SK-N-SH (cell line): ENCODE measurements at regions not wholly inside any gene's neighbourhood (a gene's known extent, or its start where the extent isn't known, plus 50 kb on each side); places are given as distances from the start of the nearest gene placed in this dataset.

Experiments
- CTCF ChIA-PET: fragments of 300-600, 350-600 bp; formaldehyde crosslinking; extraction: SDS; loops from one replicate; lab custom pipeline; 2021; lab: Yijun Ruan, JAX
- POLR2A ChIA-PET: fragments of 350-600 bp; sonication (Branson Sonifier 250); formaldehyde crosslinking; extraction: SDS; loops from one replicate; lab custom pipeline; 2020; ENCODE audit warnings: antibody characterized with exemption, inconsistent platforms; lab: Yijun Ruan, JAX
- DNase-seq: peaks from one replicate; pipeline ENCODE4 v3.0.0; 2012
- H2AFZ ChIP-seq: fragments of 200-600 bp; sonication (generic); 2 replicates; pipeline ENCODE4 v1.8.1; 2016; ENCODE audit warnings: antibody characterized with exemption, mild to moderate bottlenecking, low read depth
- H3F3A ChIP-seq: fragments of 200-600 bp; sonication (generic); replicated peaks from 2 replicates; pipeline ENCODE3; 2016; ENCODE audit warnings: antibody characterized with exemption, mild to moderate bottlenecking; ENCODE audit not compliant: insufficient read depth
- H3K27ac ChIP-seq, 2 experiments: fragments of 200-500 bp in 1 of 2; fragments of 200-600 bp in 1 of 2; sonication (Bioruptor generic) in 1 of 2; sonication (generic), shearing (Covaris generic) in 1 of 2; 2 replicates each; pipeline versions ENCODE4 v1.5.1 to v1.6.1; 2014 to 2016; ENCODE audit warnings: low read depth in 2 of 2, inconsistent platforms in 1 of 2, low read length in 1 of 2, mild to moderate bottlenecking in 1 of 2, mixed read lengths in 1 of 2
- H3K27me3 ChIP-seq: fragments of 200-600 bp; sonication (generic), shearing (Covaris generic); 2 replicates; pipeline ENCODE4 v1.6.1; 2016; ENCODE audit warnings: mixed run types; ENCODE audit not compliant: insufficient read depth
- H3K36me3 ChIP-seq, 2 experiments: fragments of 200-500 bp in 1 of 2; fragments of 200-600 bp in 1 of 2; sonication (Bioruptor generic) in 1 of 2; sonication (generic) in 1 of 2; replicated peaks in 1 of 2; 2 replicates each; pipeline versions ENCODE3 to v1.5.1; 2014 to 2016; ENCODE audit warnings: low read length in 1 of 2, mild to moderate bottlenecking in 1 of 2; ENCODE audit not compliant: insufficient read depth in 2 of 2, control insufficient read depth in 1 of 2
- H3K4me1 ChIP-seq, 2 experiments: fragments of 200-500 bp in 1 of 2; fragments of 200-600 bp in 1 of 2; sonication (Bioruptor generic) in 1 of 2; sonication (generic), shearing (Covaris generic) in 1 of 2; 2 replicates each; pipeline versions ENCODE4 v1.5.1 to v1.6.1; 2014 to 2016; ENCODE audit warnings: low read depth in 1 of 2, low read length in 1 of 2, mixed run types in 1 of 2; ENCODE audit not compliant: insufficient read depth in 2 of 2, control insufficient read depth in 1 of 2
- H3K4me2 ChIP-seq: fragments of 200-600 bp; sonication (generic), shearing (Covaris generic); 2 replicates; pipeline ENCODE4 v1.6.1; 2017; ENCODE audit warnings: mixed run types
- H3K4me3 ChIP-seq, 2 experiments: fragments of 200-500 bp in 1 of 2; fragments of 200-600 bp in 1 of 2; sonication (Bioruptor generic) in 1 of 2; sonication (generic), shearing (Covaris generic) in 1 of 2; 2 replicates each; pipeline versions ENCODE4 v1.5.1 to v1.8.1; 2014 to 2016; ENCODE audit warnings: low read depth in 2 of 2, inconsistent platforms in 1 of 2, low read length in 1 of 2, mild to moderate bottlenecking in 1 of 2, mixed read lengths in 1 of 2, moderate library complexity in 1 of 2
- H3K79me2 ChIP-seq: fragments of 200-600 bp; sonication (generic); 2 replicates; pipeline ENCODE4 v1.8.1; 2017; ENCODE audit warnings: mild to moderate bottlenecking; ENCODE audit not compliant: insufficient read depth
- H3K9ac ChIP-seq: fragments of 200-600 bp; sonication (generic); 2 replicates; pipeline ENCODE4 v1.6.1; 2017; ENCODE audit warnings: mixed run types
- H3K9me2 ChIP-seq: fragments of 200-600 bp; sonication (generic); 2 replicates; pipeline ENCODE4 v1.6.1; 2017; ENCODE audit warnings: mixed run types
- H3K9me3 ChIP-seq: fragments of 200-600 bp; sonication (generic); 2 replicates; pipeline ENCODE4 v1.6.1; 2017; ENCODE audit warnings: mixed run types, mild to moderate bottlenecking, moderate library complexity
- H4K20me1 ChIP-seq: fragments of 200-600 bp; sonication (generic); 2 replicates; pipeline ENCODE4 v1.6.1; 2017; ENCODE audit warnings: mild to moderate bottlenecking, mixed run types; ENCODE audit not compliant: insufficient read depth
- CHD2 ChIP-seq: fragments of 150-350 bp; IDR thresholded peaks from 2 replicates; pipeline ENCODE4 v1.6.1; 2018; ENCODE audit warnings: low read length; ENCODE audit not compliant: partially characterized antibody
- ELF1 ChIP-seq: IDR thresholded peaks from 2 replicates; pipeline ENCODE4 v1.4.0; 2012
- EP300 ChIP-seq, 2 experiments: IDR thresholded peaks; 2 replicates each; pipeline versions ENCODE4 v1.4.0 to v1.6.1; 2012; ENCODE audit warnings: borderline replicate concordance in 1 of 2, low read depth in 1 of 2, low read length in 1 of 2
- FOXM1 ChIP-seq: IDR thresholded peaks from 2 replicates; pipeline ENCODE4 v1.4.0; 2012; ENCODE audit warnings: low read depth, mild to moderate bottlenecking
- GABPA ChIP-seq: IDR thresholded peaks from 2 replicates; pipeline ENCODE4 v1.4.0; 2012; ENCODE audit warnings: low read depth, mild to moderate bottlenecking
- MEF2A ChIP-seq: IDR thresholded peaks from 2 replicates; pipeline ENCODE4 v1.4.0; 2012; ENCODE audit warnings: low read depth, borderline replicate concordance
- MXI1 ChIP-seq: IDR thresholded peaks from 2 replicates; pipeline ENCODE4 v1.6.1; 2012; ENCODE audit warnings: mild to moderate bottlenecking, low read depth, low read length, improper control_type of control experiment
- NFIC ChIP-seq: IDR thresholded peaks from 2 replicates; pipeline ENCODE4 v1.4.0; 2012; ENCODE audit warnings: borderline replicate concordance
- NRF1 ChIP-seq: IDR thresholded peaks from 2 replicates; pipeline ENCODE4 v1.6.1; 2012; ENCODE audit warnings: low read depth, mild to moderate bottlenecking, low read length
- POLR2AphosphoS5 ChIP-seq: IDR thresholded peaks from 2 replicates; pipeline ENCODE4 v1.6.1; 2012; ENCODE audit warnings: low read depth, low read length
- RAD21 ChIP-seq: IDR thresholded peaks from 2 replicates; pipeline ENCODE4 v1.6.1; 2012; ENCODE audit warnings: mild to moderate bottlenecking, low read length
- RFX5 ChIP-seq: IDR thresholded peaks from 2 replicates; pipeline ENCODE4 v1.6.1; 2012; ENCODE audit warnings: mild to moderate bottlenecking, improper control_type of control experiment, low read length
- YY1 ChIP-seq: IDR thresholded peaks from 2 replicates; pipeline ENCODE4 v1.4.0; 2012; ENCODE audit warnings: low read depth, mild to moderate bottlenecking
- WGBS: methylation state at CpG from one replicate; pipeline ENCODE4 v1.1.6; 2017; ENCODE audit warnings: low lambda C conversion rate; 5-methylcytosine and 5-hydroxymethylcytosine counted together
- TF ChIP-seq, protein P1 (sequence below): IDR thresholded peaks from 2 replicates; pipeline ENCODE4 v1.6.1; 2012; ENCODE audit warnings: mild to moderate bottlenecking, low read depth, low read length, moderate library complexity
- TF ChIP-seq, protein P2 (sequence below): IDR thresholded peaks from 2 replicates; pipeline ENCODE4 v1.4.0; 2012; ENCODE audit warnings: low read depth
- TF ChIP-seq, protein P3 (sequence below): fragments of 200-600 bp; sonication (generic); IDR thresholded peaks from 2 replicates; pipeline ENCODE4 v1.6.1; 2017; ENCODE audit warnings: antibody characterized with exemption, mild to moderate bottlenecking, moderate library complexity
- TF ChIP-seq, protein P4 (sequence below): fragments of 150-350 bp; IDR thresholded peaks from 2 replicates; pipeline ENCODE4 v1.6.1; 2017; ENCODE audit warnings: antibody characterized with exemption, low read length, low read depth, borderline replicate concordance
- TF ChIP-seq, protein P5 (sequence below): IDR thresholded peaks from 2 replicates; pipeline ENCODE4 v1.4.0; 2012; ENCODE audit warnings: low read depth, borderline replicate concordance
- TF ChIP-seq, protein P6 (sequence below): IDR thresholded peaks from 2 replicates; pipeline ENCODE4 v1.4.0; 2012; ENCODE audit warnings: low read depth, borderline replicate concordance

DNA sequence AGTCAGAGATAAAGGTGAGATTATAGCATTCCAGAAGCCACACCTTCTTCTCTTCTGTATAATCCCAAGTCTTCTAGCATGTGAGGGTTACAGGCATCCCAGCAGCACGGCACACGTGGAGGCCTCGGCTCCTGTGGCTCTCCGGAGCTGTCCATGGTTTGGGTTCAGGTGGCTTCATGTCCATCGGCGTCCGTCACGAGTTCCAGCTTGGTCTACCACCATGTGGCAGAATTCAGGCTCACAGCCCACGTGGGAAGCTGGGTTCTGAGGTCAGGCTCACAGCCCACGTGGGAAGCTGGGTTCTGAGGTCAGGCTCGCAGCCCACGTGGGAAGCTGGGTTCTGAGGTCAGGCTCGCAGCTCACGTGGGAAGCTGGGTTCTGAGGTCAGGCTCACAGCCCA, 378.3 kb upstream of the SALL3 start:
- Histone ChIP-seq H3K4me2 (no peak overlapping the region), H3K4me1 (no peaks in the 10 kb centered on the region), H3K4me3 (no peak overlapping the region), H3K9me3 (no peaks in the 10 kb centered on the region), H3K9me2 (no peaks in the 10 kb centered on the region), H3K9ac (no peak overlapping the region), H3K79me2 (no peaks in the 10 kb centered on the region), H3K27me3 (peaks cover 7% of the 10 kb centered on the region; the same call in 1 of the 2 replicates), H3K36me3 (no peaks in the 10 kb centered on the region), H3K27ac (no peak overlapping the region), H2AFZ (no peak overlapping the region), H4K20me1 (no peaks in the 10 kb centered on the region), H3F3A (no peaks in the 10 kb centered on the region)
- WGBS, result 8% methylated on average over 11 of the region's 14 CpGs
- DNase-seq, result no peak
- no peak for TF ChIP-seq RFX5
- no peak for TF ChIP-seq ELF1
- no peak for TF ChIP-seq EP300 (IDR thresholded peaks at IDR 0.05; ENCODE audit: borderline replicate concordance in 1 of 2, low read depth in 1 of 2, low read length in 1 of 2)
- ChIA-PET CTCF (no interaction called here), POLR2A (no interaction called here)

DNA sequence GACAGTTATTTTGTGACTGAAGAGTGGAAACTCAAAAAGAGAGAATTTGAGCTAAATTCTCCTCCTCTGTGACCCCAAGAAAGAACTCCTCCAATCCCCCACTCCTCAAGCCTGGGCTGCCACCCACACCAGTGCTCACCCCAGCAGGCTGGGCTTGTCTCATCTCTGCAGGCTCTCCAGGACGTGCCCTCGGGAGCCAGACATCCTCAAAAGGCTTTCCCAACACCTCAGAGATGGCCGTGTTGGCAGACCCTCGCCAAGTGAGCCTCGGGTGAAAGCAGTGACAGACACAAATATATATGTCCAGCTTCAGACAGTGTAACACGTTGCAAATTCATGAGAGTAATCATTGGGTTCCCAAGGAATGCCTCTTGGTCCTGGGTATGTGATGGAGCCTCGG, 377.7 kb upstream of the SALL3 start:
- WGBS, result 4% methylated on average over 7 of the region's 7 CpGs

More for the DNA sequence above, 377.7 kb upstream of the SALL3 start:
- Histone ChIP-seq H3K4me3 (no peak overlapping the region), H4K20me1 (no peaks in the 10 kb centered on the region), H2AFZ (no peak overlapping the region), H3K4me2 (no peak overlapping the region), H3K9me2 (no peaks in the 10 kb centered on the region), H3K27me3 (peaks cover 7% of the 10 kb centered on the region; the same call in 1 of the 2 replicates), H3K27ac (no peak overlapping the region), H3K9me3 (no peaks in the 10 kb centered on the region), H3K79me2 (no peaks in the 10 kb centered on the region), H3F3A (no peaks in the 10 kb centered on the region), H3K9ac (no peak overlapping the region), H3K36me3 (no peaks in the 10 kb centered on the region), H3K4me1 (no peaks in the 10 kb centered on the region)
- CTCF ChIA-PET, result no interaction called here
- no peak for DNase-seq
- TF ChIP-seq, protein P1, sequence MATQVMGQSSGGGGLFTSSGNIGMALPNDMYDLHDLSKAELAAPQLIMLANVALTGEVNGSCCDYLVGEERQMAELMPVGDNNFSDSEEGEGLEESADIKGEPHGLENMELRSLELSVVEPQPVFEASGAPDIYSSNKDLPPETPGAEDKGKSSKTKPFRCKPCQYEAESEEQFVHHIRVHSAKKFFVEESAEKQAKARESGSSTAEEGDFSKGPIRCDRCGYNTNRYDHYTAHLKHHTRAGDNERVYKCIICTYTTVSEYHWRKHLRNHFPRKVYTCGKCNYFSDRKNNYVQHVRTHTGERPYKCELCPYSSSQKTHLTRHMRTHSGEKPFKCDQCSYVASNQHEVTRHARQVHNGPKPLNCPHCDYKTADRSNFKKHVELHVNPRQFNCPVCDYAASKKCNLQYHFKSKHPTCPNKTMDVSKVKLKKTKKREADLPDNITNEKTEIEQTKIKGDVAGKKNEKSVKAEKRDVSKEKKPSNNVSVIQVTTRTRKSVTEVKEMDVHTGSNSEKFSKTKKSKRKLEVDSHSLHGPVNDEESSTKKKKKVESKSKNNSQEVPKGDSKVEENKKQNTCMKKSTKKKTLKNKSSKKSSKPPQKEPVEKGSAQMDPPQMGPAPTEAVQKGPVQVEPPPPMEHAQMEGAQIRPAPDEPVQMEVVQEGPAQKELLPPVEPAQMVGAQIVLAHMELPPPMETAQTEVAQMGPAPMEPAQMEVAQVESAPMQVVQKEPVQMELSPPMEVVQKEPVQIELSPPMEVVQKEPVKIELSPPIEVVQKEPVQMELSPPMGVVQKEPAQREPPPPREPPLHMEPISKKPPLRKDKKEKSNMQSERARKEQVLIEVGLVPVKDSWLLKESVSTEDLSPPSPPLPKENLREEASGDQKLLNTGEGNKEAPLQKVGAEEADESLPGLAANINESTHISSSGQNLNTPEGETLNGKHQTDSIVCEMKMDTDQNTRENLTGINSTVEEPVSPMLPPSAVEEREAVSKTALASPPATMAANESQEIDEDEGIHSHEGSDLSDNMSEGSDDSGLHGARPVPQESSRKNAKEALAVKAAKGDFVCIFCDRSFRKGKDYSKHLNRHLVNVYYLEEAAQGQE, result no peak
- TF ChIP-seq GABPA (no peak), MXI1 (no peak), RAD21 (no peak), POLR2AphosphoS5 (no peak), ELF1 (no peak), NRF1 (no peak), CHD2 (no peak), FOXM1 (no peak), MEF2A (no peak), NFIC (no peak), YY1 (no peak)
- TF ChIP-seq, protein P2, sequence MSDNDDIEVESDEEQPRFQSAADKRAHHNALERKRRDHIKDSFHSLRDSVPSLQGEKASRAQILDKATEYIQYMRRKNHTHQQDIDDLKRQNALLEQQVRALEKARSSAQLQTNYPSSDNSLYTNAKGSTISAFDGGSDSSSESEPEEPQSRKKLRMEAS, result no peak
- TF ChIP-seq, protein P3, sequence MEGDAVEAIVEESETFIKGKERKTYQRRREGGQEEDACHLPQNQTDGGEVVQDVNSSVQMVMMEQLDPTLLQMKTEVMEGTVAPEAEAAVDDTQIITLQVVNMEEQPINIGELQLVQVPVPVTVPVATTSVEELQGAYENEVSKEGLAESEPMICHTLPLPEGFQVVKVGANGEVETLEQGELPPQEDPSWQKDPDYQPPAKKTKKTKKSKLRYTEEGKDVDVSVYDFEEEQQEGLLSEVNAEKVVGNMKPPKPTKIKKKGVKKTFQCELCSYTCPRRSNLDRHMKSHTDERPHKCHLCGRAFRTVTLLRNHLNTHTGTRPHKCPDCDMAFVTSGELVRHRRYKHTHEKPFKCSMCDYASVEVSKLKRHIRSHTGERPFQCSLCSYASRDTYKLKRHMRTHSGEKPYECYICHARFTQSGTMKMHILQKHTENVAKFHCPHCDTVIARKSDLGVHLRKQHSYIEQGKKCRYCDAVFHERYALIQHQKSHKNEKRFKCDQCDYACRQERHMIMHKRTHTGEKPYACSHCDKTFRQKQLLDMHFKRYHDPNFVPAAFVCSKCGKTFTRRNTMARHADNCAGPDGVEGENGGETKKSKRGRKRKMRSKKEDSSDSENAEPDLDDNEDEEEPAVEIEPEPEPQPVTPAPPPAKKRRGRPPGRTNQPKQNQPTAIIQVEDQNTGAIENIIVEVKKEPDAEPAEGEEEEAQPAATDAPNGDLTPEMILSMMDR, result no peak
- TF ChIP-seq, protein P4, sequence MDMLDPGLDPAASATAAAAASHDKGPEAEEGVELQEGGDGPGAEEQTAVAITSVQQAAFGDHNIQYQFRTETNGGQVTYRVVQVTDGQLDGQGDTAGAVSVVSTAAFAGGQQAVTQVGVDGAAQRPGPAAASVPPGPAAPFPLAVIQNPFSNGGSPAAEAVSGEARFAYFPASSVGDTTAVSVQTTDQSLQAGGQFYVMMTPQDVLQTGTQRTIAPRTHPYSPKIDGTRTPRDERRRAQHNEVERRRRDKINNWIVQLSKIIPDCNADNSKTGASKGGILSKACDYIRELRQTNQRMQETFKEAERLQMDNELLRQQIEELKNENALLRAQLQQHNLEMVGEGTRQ, result no peak
- TF ChIP-seq, protein P5, sequence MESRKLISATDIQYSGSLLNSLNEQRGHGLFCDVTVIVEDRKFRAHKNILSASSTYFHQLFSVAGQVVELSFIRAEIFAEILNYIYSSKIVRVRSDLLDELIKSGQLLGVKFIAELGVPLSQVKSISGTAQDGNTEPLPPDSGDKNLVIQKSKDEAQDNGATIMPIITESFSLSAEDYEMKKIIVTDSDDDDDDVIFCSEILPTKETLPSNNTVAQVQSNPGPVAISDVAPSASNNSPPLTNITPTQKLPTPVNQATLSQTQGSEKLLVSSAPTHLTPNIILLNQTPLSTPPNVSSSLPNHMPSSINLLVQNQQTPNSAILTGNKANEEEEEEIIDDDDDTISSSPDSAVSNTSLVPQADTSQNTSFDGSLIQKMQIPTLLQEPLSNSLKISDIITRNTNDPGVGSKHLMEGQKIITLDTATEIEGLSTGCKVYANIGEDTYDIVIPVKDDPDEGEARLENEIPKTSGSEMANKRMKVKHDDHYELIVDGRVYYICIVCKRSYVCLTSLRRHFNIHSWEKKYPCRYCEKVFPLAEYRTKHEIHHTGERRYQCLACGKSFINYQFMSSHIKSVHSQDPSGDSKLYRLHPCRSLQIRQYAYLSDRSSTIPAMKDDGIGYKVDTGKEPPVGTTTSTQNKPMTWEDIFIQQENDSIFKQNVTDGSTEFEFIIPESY, result no peak
- TF ChIP-seq, protein P6, sequence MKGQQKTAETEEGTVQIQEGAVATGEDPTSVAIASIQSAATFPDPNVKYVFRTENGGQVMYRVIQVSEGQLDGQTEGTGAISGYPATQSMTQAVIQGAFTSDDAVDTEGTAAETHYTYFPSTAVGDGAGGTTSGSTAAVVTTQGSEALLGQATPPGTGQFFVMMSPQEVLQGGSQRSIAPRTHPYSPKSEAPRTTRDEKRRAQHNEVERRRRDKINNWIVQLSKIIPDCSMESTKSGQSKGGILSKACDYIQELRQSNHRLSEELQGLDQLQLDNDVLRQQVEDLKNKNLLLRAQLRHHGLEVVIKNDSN, result no peak
- POLR2A ChIA-PET, result no interaction called here
